WTC11 (cell line): ENCODE measurements at regions not wholly inside any gene's neighbourhood (a gene's known extent, or its start where the extent isn't known, plus 50 kb on each side); places are given as distances from the start of the nearest gene placed in this dataset.

Source experiments
- CREB1 ChIP-seq: sonication (generic); formaldehyde crosslinking; IDR thresholded peaks from 2 replicates; pipeline ENCODE4 v1.8.0; 2023; ENCODE audit warnings: mild to moderate bottlenecking, missing genetic modification reagents
- FOXP1 ChIP-seq: sonication (generic); formaldehyde crosslinking; IDR thresholded peaks from 2 replicates; pipeline ENCODE4 v1.8.0; 2022; ENCODE audit warnings: missing genetic modification reagents, mild to moderate bottlenecking, moderate library complexity, borderline replicate concordance
- IRF2 ChIP-seq: sonication (generic); formaldehyde crosslinking; IDR thresholded peaks from 2 replicates; pipeline ENCODE4 v1.8.0; 2022; ENCODE audit warnings: low read depth, missing genetic modification reagents, borderline replicate concordance
- NR1H2 ChIP-seq: sonication (generic); formaldehyde crosslinking; IDR thresholded peaks from 2 replicates; pipeline ENCODE4 v1.9.0; 2021; ENCODE audit warnings: mild to moderate bottlenecking, moderate library complexity, missing genetic modification reagents
- SP1 ChIP-seq: sonication (generic); formaldehyde crosslinking; conservative IDR thresholded peaks from 2 replicates; pipeline ENCODE4 v1.8.1; 2022; ENCODE audit warnings: missing genetic modification reagents
- TF ChIP-seq, protein P1 (sequence below): fragments of 200-600 bp; IDR thresholded peaks from 2 replicates; pipeline ENCODE4 v1.8.0; 2022; ENCODE audit warnings: antibody characterized with exemption
- TF ChIP-seq, protein P2 (sequence below): sonication (generic); formaldehyde crosslinking; IDR thresholded peaks from 2 replicates; pipeline ENCODE4 v1.8.0; 2022; ENCODE audit warnings: mild to moderate bottlenecking, missing genetic modification reagents
- TF ChIP-seq, protein P3 (sequence below): sonication (generic); formaldehyde crosslinking; IDR thresholded peaks from 2 replicates; pipeline ENCODE4 v1.8.1; 2022; ENCODE audit warnings: mild to moderate bottlenecking, moderate library complexity, missing genetic modification reagents
- TF ChIP-seq, protein P4 (sequence below): sonication (generic); formaldehyde crosslinking; IDR thresholded peaks from 2 replicates; pipeline ENCODE4 v1.8.1; 2023; ENCODE audit warnings: mild to moderate bottlenecking, missing genetic modification reagents
- TF ChIP-seq, protein P5 (sequence below): sonication (generic); formaldehyde crosslinking; IDR thresholded peaks from 2 replicates; pipeline ENCODE4 v1.8.1; 2023; ENCODE audit warnings: mild to moderate bottlenecking, missing genetic modification reagents, moderate library complexity
- TF ChIP-seq, protein P6 (sequence below): sonication (generic); formaldehyde crosslinking; IDR thresholded peaks from 2 replicates; pipeline ENCODE4 v1.8.1; 2023; ENCODE audit warnings: mild to moderate bottlenecking, missing genetic modification reagents, moderate library complexity
- TF ChIP-seq, protein P7 (sequence below): fragments of 250-450 bp; sonication (Bioruptor Pico); IDR thresholded peaks from 2 replicates; pipeline ENCODE4 v1.8.0; 2021; ENCODE audit warnings: mild to moderate bottlenecking

DNA sequence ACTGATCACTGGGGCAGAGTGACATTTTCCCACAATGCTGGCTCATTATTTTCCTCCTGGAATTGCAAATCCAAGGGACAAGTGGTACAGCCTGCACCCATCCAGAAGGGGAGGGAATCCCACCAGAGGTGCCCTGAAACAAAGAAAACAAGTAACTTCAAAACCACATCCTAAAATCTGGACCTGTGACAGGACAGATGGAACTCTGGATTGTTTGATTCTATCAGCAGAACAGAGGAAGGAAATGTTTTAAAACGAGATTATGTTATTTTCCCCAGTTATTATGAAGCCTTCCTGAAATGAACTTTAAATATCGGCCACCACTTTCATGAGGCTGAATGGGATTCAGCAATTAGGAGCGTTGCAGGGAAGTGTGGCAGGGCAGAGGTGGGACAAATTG is 62.2 kb upstream of the ECHDC3 start:
- TF ChIP-seq, protein P1, sequence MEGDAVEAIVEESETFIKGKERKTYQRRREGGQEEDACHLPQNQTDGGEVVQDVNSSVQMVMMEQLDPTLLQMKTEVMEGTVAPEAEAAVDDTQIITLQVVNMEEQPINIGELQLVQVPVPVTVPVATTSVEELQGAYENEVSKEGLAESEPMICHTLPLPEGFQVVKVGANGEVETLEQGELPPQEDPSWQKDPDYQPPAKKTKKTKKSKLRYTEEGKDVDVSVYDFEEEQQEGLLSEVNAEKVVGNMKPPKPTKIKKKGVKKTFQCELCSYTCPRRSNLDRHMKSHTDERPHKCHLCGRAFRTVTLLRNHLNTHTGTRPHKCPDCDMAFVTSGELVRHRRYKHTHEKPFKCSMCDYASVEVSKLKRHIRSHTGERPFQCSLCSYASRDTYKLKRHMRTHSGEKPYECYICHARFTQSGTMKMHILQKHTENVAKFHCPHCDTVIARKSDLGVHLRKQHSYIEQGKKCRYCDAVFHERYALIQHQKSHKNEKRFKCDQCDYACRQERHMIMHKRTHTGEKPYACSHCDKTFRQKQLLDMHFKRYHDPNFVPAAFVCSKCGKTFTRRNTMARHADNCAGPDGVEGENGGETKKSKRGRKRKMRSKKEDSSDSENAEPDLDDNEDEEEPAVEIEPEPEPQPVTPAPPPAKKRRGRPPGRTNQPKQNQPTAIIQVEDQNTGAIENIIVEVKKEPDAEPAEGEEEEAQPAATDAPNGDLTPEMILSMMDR: no peak
- TF ChIP-seq, protein P2, sequence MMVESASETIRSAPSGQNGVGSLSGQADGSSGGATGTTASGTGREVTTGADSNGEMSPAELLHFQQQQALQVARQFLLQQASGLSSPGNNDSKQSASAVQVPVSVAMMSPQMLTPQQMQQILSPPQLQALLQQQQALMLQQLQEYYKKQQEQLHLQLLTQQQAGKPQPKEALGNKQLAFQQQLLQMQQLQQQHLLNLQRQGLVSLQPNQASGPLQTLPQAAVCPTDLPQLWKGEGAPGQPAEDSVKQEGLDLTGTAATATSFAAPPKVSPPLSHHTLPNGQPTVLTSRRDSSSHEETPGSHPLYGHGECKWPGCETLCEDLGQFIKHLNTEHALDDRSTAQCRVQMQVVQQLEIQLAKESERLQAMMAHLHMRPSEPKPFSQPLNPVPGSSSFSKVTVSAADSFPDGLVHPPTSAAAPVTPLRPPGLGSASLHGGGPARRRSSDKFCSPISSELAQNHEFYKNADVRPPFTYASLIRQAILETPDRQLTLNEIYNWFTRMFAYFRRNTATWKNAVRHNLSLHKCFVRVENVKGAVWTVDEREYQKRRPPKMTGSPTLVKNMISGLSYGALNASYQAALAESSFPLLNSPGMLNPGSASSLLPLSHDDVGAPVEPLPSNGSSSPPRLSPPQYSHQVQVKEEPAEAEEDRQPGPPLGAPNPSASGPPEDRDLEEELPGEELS: no peak
- TF ChIP-seq NR1H2 (CRISPR knock-in tag) (no peak), CREB1 (CRISPR knock-in tag) (no peak), IRF2 (no peak), SP1 (CRISPR knock-in tag) (no peak), FOXP1 (CRISPR knock-in tag) (no peak)
- TF ChIP-seq, protein P3, sequence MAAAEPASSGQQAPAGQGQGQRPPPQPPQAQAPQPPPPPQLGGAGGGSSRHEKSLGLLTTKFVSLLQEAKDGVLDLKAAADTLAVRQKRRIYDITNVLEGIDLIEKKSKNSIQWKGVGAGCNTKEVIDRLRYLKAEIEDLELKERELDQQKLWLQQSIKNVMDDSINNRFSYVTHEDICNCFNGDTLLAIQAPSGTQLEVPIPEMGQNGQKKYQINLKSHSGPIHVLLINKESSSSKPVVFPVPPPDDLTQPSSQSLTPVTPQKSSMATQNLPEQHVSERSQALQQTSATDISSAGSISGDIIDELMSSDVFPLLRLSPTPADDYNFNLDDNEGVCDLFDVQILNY: no peak
- TF ChIP-seq, protein P4, sequence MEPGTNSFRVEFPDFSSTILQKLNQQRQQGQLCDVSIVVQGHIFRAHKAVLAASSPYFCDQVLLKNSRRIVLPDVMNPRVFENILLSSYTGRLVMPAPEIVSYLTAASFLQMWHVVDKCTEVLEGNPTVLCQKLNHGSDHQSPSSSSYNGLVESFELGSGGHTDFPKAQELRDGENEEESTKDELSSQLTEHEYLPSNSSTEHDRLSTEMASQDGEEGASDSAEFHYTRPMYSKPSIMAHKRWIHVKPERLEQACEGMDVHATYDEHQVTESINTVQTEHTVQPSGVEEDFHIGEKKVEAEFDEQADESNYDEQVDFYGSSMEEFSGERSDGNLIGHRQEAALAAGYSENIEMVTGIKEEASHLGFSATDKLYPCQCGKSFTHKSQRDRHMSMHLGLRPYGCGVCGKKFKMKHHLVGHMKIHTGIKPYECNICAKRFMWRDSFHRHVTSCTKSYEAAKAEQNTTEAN (CRISPR knock-in tag): no peak
- TF ChIP-seq, protein P5, sequence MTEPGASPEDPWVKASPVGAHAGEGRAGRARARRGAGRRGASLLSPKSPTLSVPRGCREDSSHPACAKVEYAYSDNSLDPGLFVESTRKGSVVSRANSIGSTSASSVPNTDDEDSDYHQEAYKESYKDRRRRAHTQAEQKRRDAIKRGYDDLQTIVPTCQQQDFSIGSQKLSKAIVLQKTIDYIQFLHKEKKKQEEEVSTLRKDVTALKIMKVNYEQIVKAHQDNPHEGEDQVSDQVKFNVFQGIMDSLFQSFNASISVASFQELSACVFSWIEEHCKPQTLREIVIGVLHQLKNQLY (CRISPR knock-in tag): no peak
- TF ChIP-seq, protein P6, sequence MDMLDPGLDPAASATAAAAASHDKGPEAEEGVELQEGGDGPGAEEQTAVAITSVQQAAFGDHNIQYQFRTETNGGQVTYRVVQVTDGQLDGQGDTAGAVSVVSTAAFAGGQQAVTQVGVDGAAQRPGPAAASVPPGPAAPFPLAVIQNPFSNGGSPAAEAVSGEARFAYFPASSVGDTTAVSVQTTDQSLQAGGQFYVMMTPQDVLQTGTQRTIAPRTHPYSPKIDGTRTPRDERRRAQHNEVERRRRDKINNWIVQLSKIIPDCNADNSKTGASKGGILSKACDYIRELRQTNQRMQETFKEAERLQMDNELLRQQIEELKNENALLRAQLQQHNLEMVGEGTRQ (CRISPR knock-in tag): no peak
- TF ChIP-seq, protein P7, sequence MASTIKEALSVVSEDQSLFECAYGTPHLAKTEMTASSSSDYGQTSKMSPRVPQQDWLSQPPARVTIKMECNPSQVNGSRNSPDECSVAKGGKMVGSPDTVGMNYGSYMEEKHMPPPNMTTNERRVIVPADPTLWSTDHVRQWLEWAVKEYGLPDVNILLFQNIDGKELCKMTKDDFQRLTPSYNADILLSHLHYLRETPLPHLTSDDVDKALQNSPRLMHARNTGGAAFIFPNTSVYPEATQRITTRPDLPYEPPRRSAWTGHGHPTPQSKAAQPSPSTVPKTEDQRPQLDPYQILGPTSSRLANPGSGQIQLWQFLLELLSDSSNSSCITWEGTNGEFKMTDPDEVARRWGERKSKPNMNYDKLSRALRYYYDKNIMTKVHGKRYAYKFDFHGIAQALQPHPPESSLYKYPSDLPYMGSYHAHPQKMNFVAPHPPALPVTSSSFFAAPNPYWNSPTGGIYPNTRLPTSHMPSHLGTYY: no peak
